GM21717 (cell line): ENCODE measurements at regions not wholly inside any gene's neighbourhood (a gene's known extent, or its start where the extent isn't known, plus 50 kb on each side); places are given as distances from the start of the nearest gene placed in this dataset.

Experiments used
- ATAC-seq: cut with Tn5 transposase; IDR thresholded peaks from one replicate; pipeline ENCODE4 v1.9.1; 2021; ENCODE audit warnings: mild to moderate bottlenecking, moderate library complexity; ENCODE audit not compliant: unreplicated experiment

DNA sequence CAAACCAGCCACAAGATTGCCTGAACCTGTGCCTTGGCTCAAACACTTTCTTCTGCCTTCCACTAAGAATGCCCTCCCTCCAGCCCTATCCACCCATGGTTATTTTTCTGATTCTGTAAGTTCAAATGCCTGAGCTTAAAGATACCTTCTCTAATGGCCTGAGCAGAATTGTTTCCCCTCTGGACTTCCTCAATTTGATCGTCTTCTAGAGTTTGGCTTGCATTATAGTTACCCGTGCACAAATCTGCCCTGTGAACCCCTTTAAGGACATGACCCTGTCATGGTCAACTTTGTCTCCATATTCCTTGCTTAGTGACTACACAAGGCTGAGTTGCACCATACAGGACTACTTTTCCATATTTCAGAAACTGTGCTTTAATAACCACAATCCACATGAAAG lies 481.0 kb downstream of the FOXO1 start:
- ATAC-seq, result no peak

DNA sequence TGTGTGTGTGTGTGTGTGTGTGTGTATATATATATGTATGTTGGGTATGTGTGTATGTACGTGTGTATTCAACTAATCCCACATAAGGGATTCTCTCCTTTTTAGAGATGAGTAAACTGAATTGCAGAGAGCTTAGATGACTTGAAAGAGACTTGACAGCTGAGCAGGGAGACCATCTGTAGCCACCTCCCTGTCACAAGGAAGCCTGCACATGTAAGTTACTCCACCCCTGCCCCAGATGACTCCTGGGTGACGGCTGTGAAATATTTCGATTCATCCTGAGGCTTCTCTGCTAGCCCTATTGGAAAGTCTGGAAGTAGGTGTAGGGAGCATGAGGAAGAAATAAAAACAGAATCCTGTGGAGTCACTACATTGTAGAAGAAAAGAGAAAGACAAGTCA lies 480.4 kb downstream of the FOXO1 start:
- ATAC-seq, result no peak

DNA sequence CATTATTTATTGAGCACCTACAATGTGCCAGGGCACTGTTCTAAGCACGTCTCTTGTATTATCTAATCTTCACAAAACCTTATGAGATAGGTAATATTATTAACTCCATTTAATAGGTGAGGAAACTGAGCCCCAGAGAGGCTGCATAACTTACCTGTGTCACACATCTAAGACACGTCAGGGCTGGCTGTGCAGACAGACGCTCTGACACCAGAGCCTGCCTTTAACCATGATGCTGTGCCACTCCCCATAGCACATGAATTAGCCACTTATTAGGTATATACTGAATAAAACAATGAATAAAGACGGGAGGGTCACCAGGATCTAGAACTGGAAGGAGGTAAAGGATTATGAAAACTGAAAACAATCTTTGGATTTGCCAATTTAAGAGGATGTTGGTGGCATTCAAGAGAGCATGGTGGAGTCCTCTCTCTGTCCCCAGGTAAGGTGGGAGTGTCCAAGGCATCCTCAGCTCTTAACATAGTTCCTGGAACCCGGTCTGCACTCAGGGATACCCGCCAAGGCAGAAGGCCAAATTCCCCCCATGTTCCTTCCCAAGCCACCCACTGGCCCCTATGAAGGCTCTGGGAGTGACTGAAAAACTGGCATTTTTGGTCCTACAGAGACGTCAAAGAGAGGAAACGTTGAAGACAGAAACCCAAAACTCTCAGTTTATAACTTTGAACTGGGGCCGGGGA lies 479.7 kb downstream of the FOXO1 start:
- ATAC-seq, result no peak

DNA sequence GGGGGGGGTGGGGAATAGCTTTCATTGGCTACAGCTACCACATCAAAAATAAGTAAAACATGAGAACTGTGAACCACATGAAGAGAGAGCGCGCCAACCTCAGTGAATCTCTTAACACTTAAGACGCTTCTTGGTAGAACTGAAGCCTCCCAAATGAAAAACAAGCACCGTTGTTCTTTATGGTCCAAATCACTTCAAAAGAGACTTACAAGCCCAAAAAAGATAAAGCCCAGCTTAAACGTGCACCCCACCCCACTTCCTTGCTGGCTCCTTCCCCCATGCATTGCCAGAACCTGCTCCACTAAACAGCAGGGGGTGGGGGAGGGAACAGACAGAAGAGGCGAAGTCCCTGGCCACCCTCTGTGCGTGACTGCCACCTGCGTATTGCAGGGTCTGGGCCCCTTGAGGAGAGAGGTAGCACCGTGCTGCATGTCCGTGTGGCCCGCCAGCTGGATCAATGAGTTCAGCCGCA lies 479.1 kb downstream of the FOXO1 start:
- ATAC-seq, result no peak

DNA sequence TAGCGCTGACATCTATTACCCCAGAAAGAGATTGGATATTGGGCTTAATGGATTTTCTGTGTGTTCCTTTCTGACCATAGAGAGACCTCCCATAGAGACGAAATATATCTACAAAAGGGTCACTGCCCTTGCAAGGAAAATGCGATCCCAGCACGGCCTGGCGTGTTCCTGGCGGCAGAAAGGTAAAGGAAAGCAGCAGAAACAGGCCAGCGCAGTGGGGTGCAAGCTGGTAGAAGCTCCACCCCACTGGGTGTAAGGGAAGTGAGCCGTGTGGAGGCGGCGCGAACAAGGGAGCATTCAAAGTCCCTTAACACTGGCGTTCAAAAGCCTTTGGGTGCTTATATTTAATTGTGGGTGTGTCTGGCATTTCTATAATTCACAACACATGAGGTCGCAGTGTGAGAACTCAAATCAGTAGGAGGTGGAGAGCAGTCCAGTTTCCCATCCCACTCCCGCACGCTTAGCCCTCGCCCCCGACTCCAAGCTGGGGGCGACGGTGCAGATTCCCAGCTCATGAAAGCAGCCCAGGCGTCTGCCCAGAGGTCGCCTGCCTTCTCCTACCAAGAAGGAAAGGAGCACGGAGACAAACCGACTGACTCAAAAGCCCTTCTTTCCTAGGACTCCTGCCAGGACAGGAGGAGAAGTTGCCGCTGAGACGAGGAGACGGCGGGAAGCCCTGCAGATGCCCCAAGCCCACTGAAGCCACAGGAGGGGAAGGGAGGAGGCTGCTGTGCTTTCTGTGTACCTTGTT lies 478.4 kb downstream of the FOXO1 start:
- ATAC-seq, result no peak

DNA sequence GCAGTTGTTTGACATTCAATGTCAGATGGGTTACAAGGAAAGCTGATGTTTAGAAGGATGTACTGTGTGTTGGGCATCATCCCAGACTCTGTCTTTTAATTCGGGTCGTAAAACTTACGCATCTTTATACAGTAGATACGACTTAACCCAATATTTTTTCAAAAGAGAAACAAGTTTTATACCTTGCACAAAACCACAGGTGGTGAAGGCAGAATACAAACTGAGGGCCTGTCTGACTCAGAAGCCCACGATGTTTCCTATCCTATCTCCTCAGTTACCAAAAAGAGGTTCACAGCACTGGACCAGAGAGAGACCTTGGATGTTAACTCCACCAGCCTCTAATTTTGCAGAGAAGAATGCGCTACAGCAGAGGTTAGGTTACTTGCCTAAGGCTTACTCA lies 477.0 kb downstream of the FOXO1 start:
- ATAC-seq, result no peak

DNA sequence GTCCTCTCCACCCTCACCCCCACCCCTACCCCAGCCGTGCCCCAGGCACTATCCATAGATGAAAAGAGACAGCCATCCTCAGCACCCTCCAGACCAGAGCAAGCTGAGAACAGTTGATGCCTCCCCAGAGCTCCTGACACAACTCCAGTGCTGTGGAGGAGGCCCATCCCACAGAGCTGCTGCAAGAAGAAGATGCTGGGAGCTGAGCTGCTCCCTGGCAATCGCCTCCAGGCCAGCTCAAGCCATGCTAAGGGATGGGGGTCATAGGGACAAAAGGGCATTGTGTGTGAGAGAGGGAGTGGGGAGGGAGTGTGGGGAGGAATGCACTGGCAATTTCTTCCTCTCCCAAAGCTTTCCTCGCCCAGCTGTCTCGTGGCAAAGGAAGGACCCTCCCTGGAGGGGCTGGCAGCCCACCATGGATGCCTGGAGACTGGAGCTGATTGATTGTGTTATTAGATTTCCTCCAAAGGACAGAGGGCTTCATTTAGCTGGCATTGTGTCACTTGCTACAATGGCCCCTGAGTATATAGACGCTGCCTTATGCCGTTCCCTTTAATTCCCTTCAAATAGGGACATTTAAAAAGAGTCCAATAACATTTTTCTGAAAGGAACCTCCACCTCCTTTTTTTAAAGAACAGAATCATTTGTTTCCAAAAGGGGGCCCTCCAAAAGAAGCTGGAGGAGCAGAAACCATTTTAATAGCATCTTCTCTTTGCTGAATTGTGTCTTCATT lies 476.4 kb downstream of the FOXO1 start:
- no peak for ATAC-seq

DNA sequence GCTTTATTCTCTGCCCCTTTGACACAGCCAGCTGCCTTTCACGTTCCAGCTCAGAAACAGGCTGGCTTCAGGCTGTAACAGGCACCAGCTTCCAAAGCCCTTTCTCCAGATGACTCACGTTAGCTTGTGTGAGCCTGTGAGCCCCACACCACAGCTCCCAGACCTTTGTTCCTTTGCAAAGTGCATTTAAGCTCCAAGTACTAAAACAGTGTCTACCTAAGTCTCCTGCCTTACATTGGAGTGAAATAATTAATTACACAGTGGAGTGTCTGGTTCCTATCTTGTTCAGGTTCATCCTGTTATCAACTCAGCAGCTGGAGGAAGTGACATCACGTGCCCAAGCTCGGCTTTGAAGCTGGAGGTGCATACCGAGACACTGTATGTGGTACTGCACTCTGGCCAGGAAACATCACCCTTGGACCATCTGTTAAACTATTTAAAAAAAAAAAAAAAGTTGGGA lies 475.8 kb downstream of the FOXO1 start:
- no peak for ATAC-seq

DNA sequence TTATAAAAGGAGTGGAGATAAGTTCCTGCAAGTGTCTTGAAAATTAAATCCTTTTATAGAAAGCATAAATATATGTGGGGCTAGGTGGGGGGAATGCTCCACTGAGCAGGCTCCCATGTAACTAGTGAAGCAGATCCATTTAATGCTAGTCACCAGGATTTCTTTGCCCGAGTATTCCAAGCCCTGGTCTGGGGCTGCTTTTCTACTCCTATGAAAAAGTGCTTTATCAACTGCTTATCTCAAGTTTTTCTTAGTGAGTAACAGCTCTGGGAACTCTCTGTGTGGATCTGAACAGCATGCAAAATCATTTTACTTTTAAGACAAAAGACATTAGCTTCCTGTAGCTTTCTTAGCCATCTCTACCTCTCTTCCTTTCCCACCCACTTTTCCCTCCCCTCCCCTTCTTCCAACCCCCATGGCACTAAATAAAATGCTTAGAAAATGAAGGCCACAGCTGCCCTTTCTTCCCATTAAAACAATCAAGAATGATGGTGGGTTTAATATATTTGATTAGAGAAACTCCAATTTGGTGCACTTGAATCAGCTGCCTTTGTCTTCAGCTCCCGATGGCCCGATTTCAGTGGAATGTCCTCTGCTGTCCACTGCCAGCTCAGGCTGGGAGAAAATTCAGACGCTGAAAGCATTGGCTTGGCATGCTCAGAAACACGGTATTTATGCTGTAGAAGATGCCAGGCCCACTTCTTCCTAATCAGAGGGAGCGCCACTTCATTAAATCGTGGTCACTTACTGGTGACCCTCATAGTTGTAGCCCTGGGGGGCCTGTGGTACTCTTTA lies 475.1 kb downstream of the FOXO1 start:
- no peak for ATAC-seq

DNA sequence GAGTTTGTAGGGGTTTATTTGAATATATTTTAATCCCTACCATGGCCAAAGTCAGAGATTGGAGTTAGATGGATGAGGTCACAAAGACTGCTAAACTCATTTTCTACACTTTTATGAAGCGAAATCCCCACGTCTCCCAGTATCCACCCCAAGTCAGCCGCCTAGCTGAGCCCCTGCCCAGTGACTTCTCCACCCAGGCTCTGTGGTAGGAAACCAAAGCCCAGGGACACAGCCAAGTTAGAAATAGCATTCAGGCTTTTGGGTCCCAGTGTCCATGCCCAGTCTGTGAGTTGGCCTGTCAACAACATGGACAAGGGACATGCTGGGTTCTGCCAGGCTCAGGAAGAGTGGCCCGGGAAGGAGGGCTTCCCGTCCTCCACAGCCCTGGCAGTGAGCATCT lies 474.0 kb downstream of the FOXO1 start:
- ATAC-seq, result no peak

DNA sequence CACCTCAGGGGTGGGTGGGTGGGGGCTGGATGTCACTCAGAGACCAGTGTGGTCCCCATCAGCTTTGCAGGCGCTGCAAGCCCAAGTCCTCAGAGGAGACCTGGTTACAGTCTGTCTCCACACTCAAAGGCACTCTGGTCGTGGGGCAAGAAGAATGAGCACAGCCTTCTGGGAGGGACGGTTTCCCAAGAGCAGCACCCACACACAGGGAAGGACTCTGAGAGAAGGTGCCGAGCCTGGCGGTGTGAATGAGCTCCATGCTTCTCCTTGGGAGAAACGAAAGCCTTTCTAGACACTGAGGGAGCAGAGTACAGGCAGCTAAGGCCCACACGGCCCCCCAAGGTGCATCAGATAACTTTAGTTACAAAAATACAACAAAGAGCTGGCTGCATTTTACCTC lies 473.6 kb downstream of the FOXO1 start:
- no peak for ATAC-seq

DNA sequence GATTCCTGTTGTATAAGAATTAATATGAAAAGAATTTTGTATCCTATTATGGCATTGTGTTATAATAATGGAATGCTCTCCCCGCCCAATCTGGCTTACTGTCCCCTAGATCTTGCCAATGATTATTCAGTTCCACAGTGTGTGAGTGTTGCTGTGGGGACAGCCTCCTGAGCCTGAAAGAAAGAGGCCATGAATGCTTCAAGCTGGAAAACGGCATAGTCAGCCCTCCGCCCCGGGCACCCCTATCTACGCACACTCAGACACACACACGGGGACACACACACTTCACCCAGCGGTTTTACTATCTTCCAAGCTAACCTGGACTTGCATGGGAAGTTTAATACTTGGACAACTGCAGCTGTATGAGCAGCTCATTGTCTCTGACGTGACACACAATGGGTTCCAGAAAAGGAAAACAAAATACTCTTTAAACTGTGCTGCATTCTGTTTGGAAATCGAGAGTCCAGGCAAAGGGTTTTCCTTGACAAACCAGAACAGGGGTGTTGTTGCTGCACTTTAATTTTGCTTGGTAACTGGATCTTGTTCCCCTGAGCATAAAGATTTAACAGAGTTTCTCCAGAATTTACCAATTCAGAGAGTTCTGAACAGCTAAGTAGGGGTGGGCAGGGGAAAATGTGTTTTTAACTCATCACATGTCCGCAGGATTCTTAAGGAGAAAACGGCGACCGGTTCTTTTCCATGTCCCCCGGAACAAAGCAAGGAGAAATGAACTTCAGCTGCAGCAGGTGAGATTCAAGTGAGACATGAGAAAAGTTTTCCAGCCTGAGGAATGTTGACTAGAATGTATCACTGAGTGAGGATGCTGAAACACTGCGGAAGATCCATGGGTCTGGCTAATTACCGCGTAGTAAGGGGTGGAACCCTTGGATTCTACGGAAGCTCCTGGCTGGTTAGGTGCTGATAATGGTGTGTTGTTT lies 472.9 kb downstream of the FOXO1 start:
- no peak for ATAC-seq

DNA sequence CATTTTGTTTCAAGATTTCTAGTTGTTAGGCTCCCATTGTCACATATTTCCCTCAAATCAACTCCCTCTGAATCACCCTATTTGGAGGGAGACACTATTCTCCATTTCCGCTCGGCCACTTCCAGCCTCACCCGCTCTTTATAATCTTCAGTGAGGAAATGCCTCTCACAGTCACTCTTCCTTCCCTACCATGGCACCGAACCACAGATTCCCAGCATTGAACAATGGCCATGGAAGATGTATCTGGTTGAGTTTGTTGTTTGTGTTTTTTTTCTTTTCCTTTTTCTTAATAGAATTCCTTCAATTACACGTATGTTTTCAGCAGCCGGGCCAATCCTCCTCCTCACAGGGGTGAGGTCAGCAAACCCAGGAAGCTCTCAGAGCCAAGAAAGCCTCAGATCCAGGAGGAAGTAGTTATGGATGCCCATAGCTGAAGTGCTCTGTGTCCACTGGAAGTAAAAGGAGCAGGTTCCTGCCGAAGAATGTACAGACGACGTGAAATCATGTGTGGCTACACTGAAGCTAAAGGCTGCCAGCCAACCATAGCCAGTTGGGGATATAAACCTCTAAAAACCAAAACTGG lies 472.1 kb downstream of the FOXO1 start:
- no peak for ATAC-seq

DNA sequence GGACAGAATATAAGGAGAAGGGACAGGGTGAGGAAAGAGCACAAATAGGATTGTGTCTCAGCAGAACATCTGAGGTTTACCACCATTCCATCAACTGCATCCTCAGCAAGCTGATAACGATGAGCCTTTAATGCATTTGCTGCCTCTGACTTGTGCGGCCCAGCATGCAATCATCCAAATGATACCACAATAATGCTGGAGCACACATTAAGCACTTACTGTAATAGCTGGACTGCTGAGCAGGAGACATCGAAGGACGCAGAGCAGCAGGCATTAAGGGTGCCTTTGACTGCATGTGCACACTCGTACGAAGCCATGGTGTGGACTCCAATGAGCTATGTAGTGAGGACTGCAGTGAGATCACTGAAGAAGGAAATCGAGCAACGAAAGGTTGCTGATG lies 469.4 kb downstream of the FOXO1 start:
- no peak for ATAC-seq

DNA sequence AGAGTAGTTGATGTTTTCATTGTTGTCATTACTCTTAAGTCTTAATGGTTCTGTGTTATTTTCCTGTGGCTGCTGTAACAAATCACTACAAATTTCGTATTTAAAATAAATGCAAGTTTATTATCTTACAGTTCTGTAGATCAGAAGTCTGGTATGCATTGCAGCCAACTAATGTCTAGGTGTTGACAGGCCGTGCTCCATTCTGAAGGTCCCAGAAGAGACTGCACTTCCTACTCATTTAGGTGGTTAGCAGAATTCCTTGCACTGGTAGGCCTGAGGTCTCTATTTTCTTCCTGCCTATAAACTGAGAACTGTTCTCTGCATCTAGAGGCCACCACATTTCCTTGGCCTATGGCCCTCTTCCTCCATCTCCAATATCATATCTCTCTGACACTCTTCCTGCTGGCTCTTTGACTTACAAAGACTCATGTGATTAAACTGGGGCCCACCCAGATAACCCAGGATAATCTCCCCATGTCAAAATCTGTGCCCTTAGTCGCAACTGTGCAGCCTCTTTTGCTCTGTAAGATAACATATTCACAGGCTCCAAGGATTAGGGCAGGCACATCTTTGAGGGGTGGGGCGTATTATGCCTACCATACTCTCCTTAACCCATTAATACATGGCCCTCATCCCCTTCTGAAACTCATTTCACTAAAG lies 468.4 kb downstream of the FOXO1 start:
- ATAC-seq, result no peak

DNA sequence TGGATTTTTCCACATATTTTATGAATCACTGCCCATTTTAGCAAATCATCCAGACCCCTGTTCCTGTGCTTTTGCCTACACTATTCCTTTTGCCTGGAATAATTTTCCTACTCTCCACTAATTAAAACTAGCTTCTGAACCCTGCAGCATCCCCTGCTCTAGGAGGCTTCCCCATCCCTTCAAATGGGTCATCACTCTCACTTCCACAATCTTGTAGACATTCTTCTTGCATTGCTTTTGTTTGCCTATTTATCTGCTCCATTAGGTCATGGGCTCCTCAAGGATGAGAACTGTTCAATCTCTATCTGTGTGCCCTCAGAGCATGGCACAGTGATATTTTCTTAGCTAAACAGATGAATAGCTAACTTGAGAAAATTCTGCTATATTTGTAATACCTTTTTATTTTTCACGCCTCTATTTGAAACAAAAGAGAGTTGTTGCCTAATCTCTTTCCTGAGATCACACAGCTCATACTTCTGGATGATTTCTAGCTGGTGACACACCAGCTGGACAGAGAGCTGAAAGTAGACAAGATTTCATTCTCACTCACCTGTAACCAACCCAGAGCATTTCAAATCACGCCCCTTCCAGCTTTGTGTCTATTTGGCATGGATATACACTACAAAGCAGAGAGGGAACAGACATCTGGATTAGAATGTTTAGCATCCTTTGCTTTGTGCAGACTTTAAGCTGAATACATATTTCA lies 466.0 kb downstream of the FOXO1 start:
- no peak for ATAC-seq

DNA sequence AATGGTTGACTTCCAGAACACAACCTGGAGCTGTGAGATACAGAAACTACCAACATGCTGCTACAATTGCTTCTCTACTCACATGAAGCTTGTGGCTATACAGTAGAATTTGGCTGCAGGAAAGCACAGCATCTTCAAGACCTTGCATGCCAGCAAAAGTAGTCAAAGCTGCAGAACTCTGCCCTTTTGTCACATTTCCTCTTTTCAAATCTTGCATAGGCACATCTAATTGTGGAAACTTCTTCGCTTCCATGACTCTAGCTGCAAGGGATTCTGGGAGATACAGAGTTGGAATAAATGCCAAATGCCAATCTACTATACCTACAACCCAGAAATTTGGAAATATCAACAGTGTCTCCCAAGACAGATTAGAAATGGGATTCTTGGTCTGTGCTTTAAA lies 462.2 kb downstream of the FOXO1 start:
- no peak for ATAC-seq

DNA sequence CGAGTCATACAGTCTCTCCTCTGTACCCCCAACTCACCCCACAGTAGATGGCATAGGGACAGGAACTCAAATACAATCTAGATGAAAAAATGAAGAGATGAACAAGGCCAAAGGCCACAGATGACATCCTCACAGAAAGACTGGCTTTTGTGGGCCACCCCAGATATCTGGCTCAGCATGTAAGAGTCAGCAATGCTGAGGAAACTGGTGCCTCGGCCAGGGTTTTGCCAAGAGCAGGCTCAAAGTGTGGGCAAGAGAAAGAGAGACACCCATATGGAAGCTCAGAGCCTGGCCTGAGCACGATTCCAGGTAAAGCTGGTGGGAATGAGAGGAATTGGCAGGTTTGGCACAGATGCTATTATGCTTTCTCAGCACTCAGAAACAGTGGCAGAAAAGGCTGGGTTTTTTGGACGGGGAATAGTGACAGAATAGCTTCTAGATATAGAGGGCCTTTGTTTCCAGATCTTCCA lies 460.6 kb downstream of the FOXO1 start:
- no peak for ATAC-seq
